ENCODE measurements at regions not wholly inside any gene's neighbourhood (a gene's known extent, or its start where the extent isn't known, plus 50 kb on each side); places are given as distances from the start of the nearest gene placed in this dataset.

- TF ChIP-seq SP1 (IDR thresholded peaks at IDR 0.05; ENCODE audit: low read depth, low read length) (no peak), KDM1A (IDR thresholded peaks at IDR 0.05; ENCODE audit: borderline replicate concordance, low read length) (no peak)
These were observed 223.9 kb upstream of the FOLH1 start (continued) for GRCh38 chr11:49432242-49432848.

Measured in H1 (cell line).